Endothelial cell of umbilical vein (primary cell): ENCODE measurements at regions not wholly inside any gene's neighbourhood (a gene's known extent, or its start where the extent isn't known, plus 50 kb on each side); places are given as distances from the start of the nearest gene placed in this dataset.

ENCODE experiments used
- BruUV-seq: library from RNA; stranded (reverse); fragments of 400-500 nt; replicated peaks from 2 replicates; lab custom pipeline; 2021; lab: Mats Ljungman, UMichigan
- CTCF ChIA-PET: fragments of 300-600, 350-600 bp; sonication (Branson Sonifier 250); formaldehyde crosslinking; loops from one replicate; lab custom pipeline; 2021; ENCODE audit warnings: antibody characterized with exemption, inconsistent platforms; lab: Charles Lee
- POLR2A ChIA-PET: fragments of 300-600, 350-600 bp; sonication (Branson Sonifier 250); formaldehyde crosslinking; loops from one replicate; lab custom pipeline; 2021; ENCODE audit warnings: antibody characterized with exemption, inconsistent platforms; lab: Charles Lee
- DNase-seq: peaks from one replicate; pipeline ENCODE4 v3.0.0-alpha.2; 2011; ENCODE audit warnings: low read depth, low spot score
- FAIRE-seq: peaks from 2 replicates; lab custom pipeline; 2011; peaks lifted over from hg19 to GRCh38; lab: Jason Lieb, UNC
- H2AFZ ChIP-seq: 2 replicates; pipeline ENCODE4 v1.6.0; 2012; ENCODE audit warnings: low read depth, low read length, control low read depth, inconsistent platforms
- H3K27ac ChIP-seq: 2 replicates; pipeline ENCODE4 v1.5.1; 2011; ENCODE audit warnings: low read depth, mild to moderate bottlenecking, control low read depth, low read length, moderate library complexity; ENCODE audit not compliant: insufficient read depth
- H3K27me3 ChIP-seq, 2 experiments: 2 replicates each; pipeline versions ENCODE4 v1.6.0 to v1.6.1; 2011; ENCODE audit warnings: low read length in 2 of 2, mixed read lengths in 1 of 2; ENCODE audit not compliant: control insufficient read depth in 2 of 2, insufficient read depth in 2 of 2
- H3K36me3 ChIP-seq, 2 experiments: 2 replicates in 1 of 2; 3 replicates in 1 of 2; pipeline ENCODE4 v1.5.1; 2011; ENCODE audit warnings: low read length in 2 of 2, mild to moderate bottlenecking in 1 of 2, moderate library complexity in 1 of 2; ENCODE audit not compliant: control insufficient read depth in 2 of 2, insufficient read depth in 2 of 2; ENCODE audit errors: extremely low read depth in 1 of 2
- H3K4me1 ChIP-seq: 3 replicates; pipeline ENCODE4 v1.5.1; 2011; ENCODE audit warnings: mild to moderate bottlenecking, low read length; ENCODE audit not compliant: control insufficient read depth, insufficient read depth; ENCODE audit errors: extremely low read depth
- H3K4me2 ChIP-seq: 2 replicates; pipeline ENCODE4 v1.6.1; 2011; ENCODE audit warnings: low read length, control low read depth, mixed read lengths; ENCODE audit not compliant: insufficient read depth
- H3K4me3 ChIP-seq, 3 experiments: fragments of 200-600 bp in 1 of 3; sonication (generic), shearing (Covaris generic) in 1 of 3; replicated peaks in 1 of 3; 2 replicates each; pipeline ENCODE4 v1.5.1; 2011 to 2016; ENCODE audit warnings: control low read depth in 3 of 3, low read length in 3 of 3, mild to moderate bottlenecking in 2 of 3, inconsistent platforms in 1 of 3, low read depth in 1 of 3, moderate library complexity in 1 of 3; ENCODE audit not compliant: insufficient read depth in 1 of 3
- H3K79me2 ChIP-seq: 2 replicates; pipeline ENCODE4 v1.6.0; 2012; ENCODE audit warnings: low read length, inconsistent platforms; ENCODE audit not compliant: control insufficient read depth, insufficient read depth
- H3K9ac ChIP-seq: replicated peaks from 2 replicates; pipeline ENCODE3; 2011; ENCODE audit warnings: low read length, control low read depth; ENCODE audit not compliant: insufficient read depth; ENCODE audit errors: extremely low read depth
- H3K9me1 ChIP-seq: replicated peaks from 3 replicates; pipeline ENCODE4 v1.6.0; 2011; ENCODE audit warnings: mild to moderate bottlenecking, low read length; ENCODE audit not compliant: control insufficient read depth, insufficient read depth; ENCODE audit errors: extremely low read depth
- H3K9me3 ChIP-seq: replicated peaks from 2 replicates; pipeline ENCODE4 v1.5.1; 2012; ENCODE audit warnings: low read length, inconsistent platforms; ENCODE audit not compliant: control insufficient read depth, insufficient read depth
- H4K20me1 ChIP-seq: replicated peaks from 2 replicates; pipeline ENCODE3; 2011; ENCODE audit warnings: mild to moderate bottlenecking, low read length; ENCODE audit not compliant: control insufficient read depth, insufficient read depth; ENCODE audit errors: extremely low read depth
- CTCF ChIP-seq, 2 donors: IDR thresholded peaks; 1 replicate in 1 of 2; 2 replicates in 1 of 2; pipeline ENCODE4 v1.5.1; 2011; ENCODE audit warnings: low read length in 2 of 2, mild to moderate bottlenecking in 2 of 2, moderate library complexity in 2 of 2, control low read depth in 1 of 2, inconsistent platforms in 1 of 2, low read depth in 1 of 2; ENCODE audit not compliant: insufficient read depth in 1 of 2; ENCODE audit errors: extremely low read depth in 1 of 2
- EZH2 ChIP-seq: IDR thresholded peaks from 2 replicates; pipeline ENCODE4 v1.6.1; 2012; ENCODE audit warnings: borderline replicate concordance, low read depth, mild to moderate bottlenecking, moderate library complexity, low read length, inconsistent platforms; ENCODE audit not compliant: severe bottlenecking
- FOS ChIP-seq: IDR thresholded peaks from 2 replicates; pipeline ENCODE4 v1.6.1; 2011; ENCODE audit warnings: mild to moderate bottlenecking, low read length, moderate library complexity, borderline replicate concordance; ENCODE audit not compliant: insufficient read depth
- GATA2 ChIP-seq: IDR thresholded peaks from 2 replicates; pipeline ENCODE4 v1.7.0; 2011; ENCODE audit warnings: low read depth, mild to moderate bottlenecking, moderate library complexity, mixed read lengths, low read length; ENCODE audit not compliant: insufficient read length, insufficient read depth
- JUN ChIP-seq: IDR thresholded peaks from 2 replicates; pipeline ENCODE4 v1.6.1; 2011; ENCODE audit warnings: borderline replicate concordance, low read depth; ENCODE audit not compliant: insufficient read length, insufficient read depth
- MAX ChIP-seq: IDR thresholded peaks from 2 replicates; pipeline ENCODE4 v1.6.1; 2011; ENCODE audit not compliant: insufficient read depth, insufficient read length
- MYC ChIP-seq: IDR thresholded peaks from one replicate; pipeline ENCODE4 v1.6.1; 2011; ENCODE audit warnings: mild to moderate bottlenecking, low read depth, low read length
- POLR2A ChIP-seq: IDR thresholded peaks from 2 replicates; pipeline ENCODE4 v1.6.1; 2012; ENCODE audit warnings: low read depth, mild to moderate bottlenecking, control low read depth, low read length
- POLR2AphosphoS5 ChIP-seq: IDR thresholded peaks from 2 replicates; pipeline ENCODE4 v1.6.1; 2012; ENCODE audit warnings: low read depth, mild to moderate bottlenecking, control low read depth, low read length, moderate library complexity; ENCODE audit not compliant: insufficient read depth
- dilution Hi-C: fragments of 300-500 bp; cut with MboI; formaldehyde crosslinking; loops from one replicate; pipeline ENCODE4 v1.15.0; 2019; ENCODE audit warnings: low sequenced_read_pairs; ENCODE audit not compliant: extremely low pct_ligation_motif_present
- intact Hi-C: fragments of 100-400 bp; cut with micrococcal nuclease; formaldehyde crosslinking; loops from one replicate; pipeline ENCODE4 v1.10.0; 2022

- no peak for TF ChIP-seq CTCF (IDR thresholded peaks at IDR 0.05; ENCODE audit: extremely low read depth in 1 of 2, insufficient read depth in 1 of 2, low read depth in 1 of 2, low read length in 2 of 2)
- no peak for TF ChIP-seq EZH2
- TF ChIP-seq MYC = no peak
- no peak for TF ChIP-seq POLR2A
- no peak for TF ChIP-seq JUN
- no peak for TF ChIP-seq FOS
- no peak for TF ChIP-seq MAX
- TF ChIP-seq POLR2AphosphoS5 = no peak
- TF ChIP-seq GATA2 = no peak
- intact Hi-C loops = no loop called here
- FAIRE-seq (no peak), DNase-seq (no peak)
- Histone ChIP-seq H3K27me3 (no peaks in the 10 kb centered on the region), H2AFZ (no peak overlapping the region), H3K4me1 (no peaks in the 10 kb centered on the region), H3K79me2 (no peaks in the 10 kb centered on the region), H3K4me3 (no peak overlapping the region), H3K4me2 (no peak overlapping the region), H3K9ac (no peak overlapping the region), H3K9me1 (no peaks in the 10 kb centered on the region), H3K36me3 (no peaks in the 10 kb centered on the region), H3K9me3 (no peaks in the 10 kb centered on the region), H4K20me1 (no peaks in the 10 kb centered on the region), H3K27ac (no peak overlapping the region)
- dilution Hi-C loops = no loop called here
- ChIA-PET POLR2A (no interaction called here), CTCF (interaction anchor here (0.6 kb wide), 1 partner anchor 279 kb away, joined by 4 read pairs; no protein-coding TSS in a partner anchor)
- no TSS peak for BruUV-seq
Measured at GRCh38 chr6:156256161-156256560, 521.0 kb upstream of the ARID1B start.
